ENCODE measurements at regions not wholly inside any gene's neighbourhood (a gene's known extent, or its start where the extent isn't known, plus 50 kb on each side); places are given as distances from the start of the nearest gene placed in this dataset.

DNA sequence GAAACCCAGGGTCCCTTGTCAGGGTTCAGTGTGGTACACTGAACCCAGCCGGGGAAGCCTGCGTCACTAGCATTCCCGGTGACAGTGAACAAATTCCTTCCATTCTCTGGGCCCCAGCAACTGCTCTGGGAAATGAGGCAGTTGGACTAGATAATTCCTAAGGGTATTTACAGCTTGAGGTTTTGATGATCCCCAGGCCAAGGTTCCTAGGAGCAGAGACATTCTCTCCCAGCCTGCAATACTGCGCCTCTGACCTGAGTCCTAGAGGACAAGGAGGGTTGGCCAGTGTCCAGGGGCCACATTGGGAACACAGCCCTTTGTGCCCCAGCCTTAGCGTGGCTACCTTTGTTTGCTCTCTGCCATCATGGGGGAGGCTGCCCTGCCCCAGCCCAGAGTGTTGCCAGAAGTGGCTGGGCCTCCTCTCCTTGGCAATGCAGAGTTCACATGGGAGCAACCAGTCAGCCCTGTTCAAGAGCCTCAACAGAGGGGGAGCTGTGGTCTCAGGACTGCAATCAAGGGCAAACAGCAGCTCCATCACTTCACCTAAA is 178.2 kb downstream of the SEC61B start:
- DNase-seq (ENCODE audit: low spot score in 2 of 2), result no peak
- Histone ChIP-seq H3K9me3 (no peaks in the 10 kb centered on the region), H3K27ac (no peak overlapping the region), H3K27me3 (no peaks in the 10 kb centered on the region), H3K4me1 (peaks cover 4% of the 10 kb centered on the region), H3K36me3 (no peaks in the 10 kb centered on the region), H3K4me3 (no peak overlapping the region)
- TF ChIP-seq EP300 (IDR thresholded peaks at IDR 0.05) (no peak), POLR2A (IDR thresholded peaks at IDR 0.05) (no peak), POLR2AphosphoS5 (IDR thresholded peaks at IDR 0.05) (no peak)
- TF ChIP-seq, protein P1, sequence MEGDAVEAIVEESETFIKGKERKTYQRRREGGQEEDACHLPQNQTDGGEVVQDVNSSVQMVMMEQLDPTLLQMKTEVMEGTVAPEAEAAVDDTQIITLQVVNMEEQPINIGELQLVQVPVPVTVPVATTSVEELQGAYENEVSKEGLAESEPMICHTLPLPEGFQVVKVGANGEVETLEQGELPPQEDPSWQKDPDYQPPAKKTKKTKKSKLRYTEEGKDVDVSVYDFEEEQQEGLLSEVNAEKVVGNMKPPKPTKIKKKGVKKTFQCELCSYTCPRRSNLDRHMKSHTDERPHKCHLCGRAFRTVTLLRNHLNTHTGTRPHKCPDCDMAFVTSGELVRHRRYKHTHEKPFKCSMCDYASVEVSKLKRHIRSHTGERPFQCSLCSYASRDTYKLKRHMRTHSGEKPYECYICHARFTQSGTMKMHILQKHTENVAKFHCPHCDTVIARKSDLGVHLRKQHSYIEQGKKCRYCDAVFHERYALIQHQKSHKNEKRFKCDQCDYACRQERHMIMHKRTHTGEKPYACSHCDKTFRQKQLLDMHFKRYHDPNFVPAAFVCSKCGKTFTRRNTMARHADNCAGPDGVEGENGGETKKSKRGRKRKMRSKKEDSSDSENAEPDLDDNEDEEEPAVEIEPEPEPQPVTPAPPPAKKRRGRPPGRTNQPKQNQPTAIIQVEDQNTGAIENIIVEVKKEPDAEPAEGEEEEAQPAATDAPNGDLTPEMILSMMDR (IDR thresholded peaks at IDR 0.05), result no peak
- 71% methylated on average over 5 of the region's 5 CpGs for WGBS

DNA sequence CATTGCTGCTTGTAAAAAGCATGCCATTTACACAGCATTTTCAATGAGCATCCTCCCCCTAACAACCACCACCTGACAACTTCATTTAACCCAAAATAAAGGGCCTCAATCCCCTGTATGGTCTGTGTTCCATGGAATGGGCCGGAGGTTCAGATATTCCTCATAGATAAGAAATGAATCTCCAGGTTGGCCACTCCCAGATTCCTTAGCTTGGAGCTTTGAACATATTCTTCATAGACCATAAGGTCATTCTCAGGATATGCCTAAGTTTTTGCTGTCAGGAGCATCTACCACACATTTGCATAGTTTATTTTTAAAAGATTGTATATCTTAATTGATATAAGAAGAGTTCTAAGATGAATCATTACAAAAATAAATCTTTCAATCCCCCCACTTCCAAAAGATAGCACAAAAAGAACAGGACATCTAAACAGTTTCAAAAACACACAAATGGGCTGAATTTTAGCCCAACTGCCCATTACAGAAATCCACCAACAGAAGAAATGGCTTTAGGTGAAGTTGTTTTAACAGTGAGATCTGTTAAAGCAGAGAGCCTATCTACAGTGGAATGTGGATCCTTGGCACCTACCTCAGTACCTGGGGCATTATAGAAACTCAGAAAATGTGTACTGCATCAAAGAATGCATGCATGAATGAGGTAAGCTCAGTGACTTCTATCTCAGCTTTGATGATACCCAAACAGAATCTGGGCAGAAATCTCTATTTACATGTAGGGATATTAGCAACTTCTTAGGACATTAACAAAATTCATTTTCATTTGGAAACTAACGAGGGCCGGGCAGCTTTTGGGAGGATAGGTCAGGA is 179.8 kb downstream of the SEC61B start:
- TF ChIP-seq, protein P1 (IDR thresholded peaks at IDR 0.05), result no peak
- TF ChIP-seq POLR2AphosphoS5 (IDR thresholded peaks at IDR 0.05), result no peak
- TF ChIP-seq POLR2A (IDR thresholded peaks at IDR 0.05), result no peak
- no peak for TF ChIP-seq EP300 (IDR thresholded peaks at IDR 0.05)
- Histone ChIP-seq H3K27me3 (no peaks in the 10 kb centered on the region), H3K36me3 (no peaks in the 10 kb centered on the region), H3K9me3 (no peaks in the 10 kb centered on the region), H3K4me3 (no peak overlapping the region), H3K27ac (no peak overlapping the region), H3K4me1 (peaks cover 4% of the 10 kb centered on the region)
- WGBS, result 71% methylated on average over 3 of the region's 3 CpGs
- DNase-seq (ENCODE audit: low spot score in 2 of 2), result no peak

DNA sequence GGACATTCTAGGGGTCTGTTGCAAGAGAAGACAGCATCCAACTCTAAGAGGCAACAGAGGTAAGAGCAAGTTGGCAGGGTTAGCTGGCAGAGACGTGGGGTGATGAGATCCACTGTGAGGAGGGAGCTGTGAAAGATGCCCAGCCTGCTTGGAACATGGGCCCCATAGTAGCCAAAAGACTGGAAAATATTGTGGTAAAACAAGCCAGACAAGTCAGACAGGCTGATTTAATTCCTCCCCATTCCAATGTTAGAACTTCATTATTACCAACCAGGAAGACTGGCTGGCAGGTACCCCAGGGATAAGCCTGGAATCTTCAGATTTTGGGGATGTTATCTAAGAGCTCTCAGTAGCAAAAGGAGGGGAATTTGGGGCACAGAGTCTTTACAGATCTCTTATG is 181.3 kb downstream of the SEC61B start:
- Histone ChIP-seq H3K36me3 (no peaks in the 10 kb centered on the region), H3K4me3 (no peak overlapping the region), H3K27me3 (no peaks in the 10 kb centered on the region), H3K27ac (no peak overlapping the region), H3K9me3 (no peaks in the 10 kb centered on the region), H3K4me1 (peaks cover 4% of the 10 kb centered on the region)
- TF ChIP-seq, protein P1 (IDR thresholded peaks at IDR 0.05), result no peak
- DNase-seq (ENCODE audit: low spot score in 2 of 2), result no peak
- 50% methylated on average over 1 of the region's 1 CpG for WGBS

DNA sequence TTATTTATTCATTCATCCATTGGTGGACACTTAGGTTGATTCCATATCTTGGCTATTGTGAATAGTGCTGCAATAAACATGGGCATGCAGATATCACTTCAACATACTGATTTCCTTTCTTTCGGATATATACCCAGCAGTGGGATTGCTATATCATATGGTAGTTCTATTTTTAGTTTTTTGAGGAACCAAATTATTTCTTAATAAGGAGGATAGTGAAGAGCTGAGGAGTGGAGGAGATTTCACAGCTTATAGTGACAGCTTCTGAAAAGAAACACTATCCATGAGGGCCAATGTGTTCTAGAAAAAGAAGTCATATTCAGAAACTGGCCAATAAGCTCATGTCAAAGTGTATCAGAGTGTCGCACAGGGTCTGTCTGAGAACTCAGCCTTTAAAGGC is 183.3 kb downstream of the SEC61B start:
- 92% methylated on average over 2 of the region's 2 CpGs for WGBS
- no peaks in the 10 kb centered on the region for H3K36me3 ChIP-seq
- no peaks in the 10 kb centered on the region for H3K27me3 ChIP-seq
- DNase-seq (ENCODE audit: low spot score in 2 of 2), result no peak
- no peaks in the 10 kb centered on the region for H3K9me3 ChIP-seq
- peaks cover 4% of the 10 kb centered on the region for H3K4me1 ChIP-seq
- TF ChIP-seq POLR2A (IDR thresholded peaks at IDR 0.05) (no peak), POLR2AphosphoS5 (IDR thresholded peaks at IDR 0.05) (no peak), EP300 (IDR thresholded peaks at IDR 0.05) (no peak)
- TF ChIP-seq, protein P1 (IDR thresholded peaks at IDR 0.05), result no peak
- no peak overlapping the region for H3K4me3 ChIP-seq
- no peak overlapping the region for H3K27ac ChIP-seq

DNA sequence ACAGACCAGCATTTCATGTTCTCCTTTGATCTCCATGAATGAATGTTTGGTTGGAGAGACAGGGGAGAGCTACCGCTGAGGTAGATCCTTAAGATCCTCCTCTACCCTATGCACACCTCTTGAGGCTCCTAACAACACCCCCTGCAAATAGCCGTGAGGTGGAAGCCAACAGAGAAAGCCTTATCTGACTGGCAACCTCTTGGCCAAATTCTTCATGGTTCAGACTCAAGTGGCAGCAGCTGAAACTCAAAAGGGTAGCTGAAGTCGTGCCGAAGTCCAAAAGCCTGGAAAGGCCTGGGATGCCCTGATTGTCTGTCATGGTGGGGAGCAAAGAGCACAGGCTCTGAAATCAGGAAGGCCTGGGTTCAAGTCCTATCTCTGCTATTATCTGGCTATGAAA is 184.9 kb downstream of the SEC61B start:
- no peak for DNase-seq (ENCODE audit: low spot score in 2 of 2)
- H3K36me3 ChIP-seq, result no peaks in the 10 kb centered on the region
- H3K4me3 ChIP-seq, result no peak overlapping the region
- TF ChIP-seq EP300 (IDR thresholded peaks at IDR 0.05) (no peak), POLR2A (IDR thresholded peaks at IDR 0.05) (no peak), POLR2AphosphoS5 (IDR thresholded peaks at IDR 0.05) (no peak)
- TF ChIP-seq, protein P1 (IDR thresholded peaks at IDR 0.05), result no peak
- H3K4me1 ChIP-seq, result peaks cover 4% of the 10 kb centered on the region
- no peak overlapping the region for H3K27ac ChIP-seq
- 85% methylated on average over 4 of the region's 4 CpGs for WGBS
- no peaks in the 10 kb centered on the region for H3K27me3 ChIP-seq
- no peaks in the 10 kb centered on the region for H3K9me3 ChIP-seq
